Activated naive CD8-positive, alpha-beta T cell treated with anti-CD3 and anti-CD28 coated beads, Interleukin-2, amount 50 U/mL, for 24 hours (primary cell): ENCODE measurements at regions not wholly inside any gene's neighbourhood (a gene's known extent, or its start where the extent isn't known, plus 50 kb on each side); places are given as distances from the start of the nearest gene placed in this dataset.
A peak's percentile ranks its signal among the peaks of the same experiment; 100 is the strongest.
"Not testable (repeated sequence)": the region's sequence is repeated elsewhere in the genome, so short reads cannot be mapped to it uniquely, and the experiment has no call there.

ENCODE experiments used
- ATAC-seq: fragments of 150-1000 bp; cut with Tn5 transposase; one replicate; pipeline ENCODE4 v1.10.0; 2021
- DNase-seq: peaks from one replicate; pipeline ENCODE4 v3.0.0; 2021
- H3K27ac Mint-ChIP-seq: one replicate; pipeline ENCODE4 v1.8.0; 2021; ENCODE audit warnings: mild to moderate bottlenecking, mixed read lengths
- H3K27me3 Mint-ChIP-seq: one replicate; pipeline ENCODE4 v1.8.0; 2021; ENCODE audit warnings: mixed read lengths
- H3K36me3 Mint-ChIP-seq: one replicate; pipeline ENCODE4 v1.8.0; 2021; ENCODE audit warnings: low read depth, mixed read lengths
- H3K4me1 Mint-ChIP-seq: one replicate; pipeline ENCODE4 v1.8.0; 2021; ENCODE audit warnings: mixed read lengths
- H3K4me3 Mint-ChIP-seq: one replicate; pipeline ENCODE4 v1.8.0; 2021; ENCODE audit warnings: mild to moderate bottlenecking, moderate library complexity, mixed read lengths
- H3K9me3 Mint-ChIP-seq: one replicate; pipeline ENCODE4 v1.8.0; 2021; ENCODE audit warnings: mixed read lengths

DNA sequence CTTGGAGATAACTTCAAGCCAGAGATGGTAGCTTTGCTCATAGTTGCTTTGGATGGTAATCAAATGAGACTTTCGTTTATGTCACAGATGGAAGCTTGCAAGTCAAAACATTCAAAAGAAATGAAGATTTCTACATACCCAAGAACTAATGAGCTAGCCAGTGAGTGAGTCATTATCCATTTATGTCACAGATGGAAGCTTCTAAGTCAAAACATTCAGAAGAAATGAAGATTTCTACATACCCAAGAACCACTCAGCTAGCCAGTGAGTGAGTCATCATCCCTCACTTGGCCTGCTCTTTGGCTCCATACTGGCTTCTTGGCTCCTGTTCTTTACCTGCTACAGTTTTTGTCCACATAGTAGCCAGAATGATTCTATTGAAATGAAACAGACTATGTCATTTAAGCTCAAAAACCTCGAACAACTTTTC, 559.8 kb upstream of the CBLB start:
- H3K4me3 Mint-ChIP-seq, result peak overlapping the region; percentile 38
- peaks cover 15% of the 10 kb centered on the region for H3K36me3 Mint-ChIP-seq
- peak overlapping the region; percentile 96 for H3K27ac Mint-ChIP-seq
- H3K4me1 Mint-ChIP-seq, result peaks cover 57% of the 10 kb centered on the region
- DNase-seq (peak; percentile 20), ATAC-seq (peak; percentile 84)
- H3K27me3 Mint-ChIP-seq, result no peaks in the 10 kb centered on the region
- H3K9me3 Mint-ChIP-seq, result peaks cover 16% of the 10 kb centered on the region

DNA sequence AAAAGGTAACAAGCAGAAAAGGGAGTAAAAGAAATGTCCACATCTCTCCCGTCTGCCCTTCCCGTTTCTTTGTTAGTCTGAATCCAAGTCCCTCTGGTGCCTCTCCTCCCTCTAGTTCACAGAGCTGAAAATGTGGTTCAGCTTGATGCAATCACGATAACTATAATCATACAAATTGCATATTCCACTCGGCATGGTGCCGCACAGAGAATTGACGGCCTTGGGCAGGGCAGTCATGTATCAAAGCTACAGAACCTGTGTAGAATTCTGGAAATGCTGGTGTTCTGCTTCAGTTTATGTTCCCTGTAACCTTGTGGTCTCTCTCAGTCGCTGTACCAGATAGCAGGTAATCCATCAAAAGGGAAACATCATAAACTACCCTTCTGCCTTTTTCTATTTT, 562.9 kb upstream of the CBLB start:
- no peak overlapping the region for H3K4me3 Mint-ChIP-seq
- ATAC-seq, result no peak
- peaks cover 2% of the 10 kb centered on the region for H3K27me3 Mint-ChIP-seq
- DNase-seq, result no peak
- peaks cover 12% of the 10 kb centered on the region for H3K36me3 Mint-ChIP-seq
- H3K9me3 Mint-ChIP-seq, result peaks cover 28% of the 10 kb centered on the region
- no peak overlapping the region for H3K27ac Mint-ChIP-seq
- peaks cover 37% of the 10 kb centered on the region for H3K4me1 Mint-ChIP-seq

DNA sequence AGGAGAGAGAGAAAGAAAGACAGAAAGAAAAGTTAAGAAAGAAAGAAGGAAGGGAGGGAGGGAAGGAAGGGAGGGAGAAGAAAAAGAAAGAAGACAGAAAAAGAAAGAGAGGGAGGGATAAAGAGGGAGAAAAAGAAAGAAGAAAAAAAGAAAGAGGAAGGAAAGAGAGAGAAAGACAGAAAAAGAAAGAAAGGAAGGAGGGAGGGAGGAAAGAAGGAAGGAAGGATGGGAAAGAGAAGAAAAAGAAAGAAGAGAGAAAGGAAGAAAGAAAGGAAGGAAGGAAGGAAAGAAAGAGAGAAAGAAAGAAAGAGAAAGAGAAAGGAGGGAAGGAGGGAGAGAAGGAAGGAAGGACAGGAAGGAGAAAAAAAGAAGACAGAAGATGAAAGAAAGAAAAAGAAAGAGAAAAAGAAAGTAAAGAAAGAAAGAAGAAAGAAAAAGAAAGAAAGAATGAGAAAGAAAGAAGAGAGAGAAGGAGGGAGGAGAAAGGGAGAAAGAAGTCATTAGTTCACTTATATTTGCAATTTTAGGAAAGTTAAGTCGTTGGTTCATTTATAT, 567.2 kb upstream of the CBLB start:
- Mint-ChIP-seq H3K4me3 (no peak overlapping the region), H3K36me3 (peaks cover 6% of the 10 kb centered on the region), H3K27me3 (peaks cover 2% of the 10 kb centered on the region), H3K27ac (no peak overlapping the region), H3K9me3 (peaks cover 12% of the 10 kb centered on the region), H3K4me1 (peaks cover 6% of the 10 kb centered on the region)
- DNase-seq (no peak), ATAC-seq (no peak)

DNA sequence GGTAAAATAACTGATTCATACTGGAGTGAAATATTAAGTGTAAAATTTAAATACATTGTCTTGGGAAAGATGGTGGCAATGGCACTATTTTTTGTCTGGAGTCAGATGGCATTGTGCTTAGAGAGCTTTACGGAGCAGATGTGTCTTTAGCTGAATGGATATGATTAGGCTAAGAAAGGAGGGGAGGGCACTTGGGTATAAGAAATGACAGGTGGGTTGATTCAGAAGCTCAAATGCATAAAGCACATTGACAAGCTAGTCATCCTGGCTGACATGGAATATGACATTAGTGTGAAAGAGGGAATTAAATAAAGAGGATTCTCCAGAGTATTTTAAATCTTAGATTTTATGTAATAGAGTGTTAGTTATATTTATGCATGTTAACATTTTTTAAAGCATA, 570.1 kb upstream of the CBLB start:
- H3K4me3 Mint-ChIP-seq, result no peak overlapping the region
- H3K4me1 Mint-ChIP-seq, result peaks cover 6% of the 10 kb centered on the region
- H3K27me3 Mint-ChIP-seq, result peaks cover 2% of the 10 kb centered on the region
- H3K36me3 Mint-ChIP-seq, result peaks cover 3% of the 10 kb centered on the region
- no peak overlapping the region for H3K27ac Mint-ChIP-seq
- no peak for ATAC-seq
- DNase-seq, result no peak
- peaks cover 12% of the 10 kb centered on the region for H3K9me3 Mint-ChIP-seq

- Mint-ChIP-seq H3K4me1 (peaks cover 4% of the 10 kb centered on the region), H3K36me3 (peaks cover 2% of the 10 kb centered on the region), H3K9me3 (peaks cover 8% of the 10 kb centered on the region), H3K27ac (no peak overlapping the region), H3K27me3 (peaks cover under 1% of the 10 kb centered on the region), H3K4me3 (no peak overlapping the region)
- ATAC-seq, result no peak
- DNase-seq, result no peak
Measured at GRCh38 chr3:106440672-106441071, 571.9 kb upstream of the CBLB start.

GRCh38 chr3:106446271-106446670, 577.5 kb upstream of the CBLB start:
- Mint-ChIP-seq H3K36me3 (peaks cover 14% of the 10 kb centered on the region), H3K4me3 (no peak overlapping the region), H3K27ac (no peak overlapping the region), H3K9me3 (peaks cover 30% of the 10 kb centered on the region), H3K4me1 (peaks cover 17% of the 10 kb centered on the region), H3K27me3 (no peaks in the 10 kb centered on the region)
- DNase-seq (no peak), ATAC-seq (no peak)

DNA sequence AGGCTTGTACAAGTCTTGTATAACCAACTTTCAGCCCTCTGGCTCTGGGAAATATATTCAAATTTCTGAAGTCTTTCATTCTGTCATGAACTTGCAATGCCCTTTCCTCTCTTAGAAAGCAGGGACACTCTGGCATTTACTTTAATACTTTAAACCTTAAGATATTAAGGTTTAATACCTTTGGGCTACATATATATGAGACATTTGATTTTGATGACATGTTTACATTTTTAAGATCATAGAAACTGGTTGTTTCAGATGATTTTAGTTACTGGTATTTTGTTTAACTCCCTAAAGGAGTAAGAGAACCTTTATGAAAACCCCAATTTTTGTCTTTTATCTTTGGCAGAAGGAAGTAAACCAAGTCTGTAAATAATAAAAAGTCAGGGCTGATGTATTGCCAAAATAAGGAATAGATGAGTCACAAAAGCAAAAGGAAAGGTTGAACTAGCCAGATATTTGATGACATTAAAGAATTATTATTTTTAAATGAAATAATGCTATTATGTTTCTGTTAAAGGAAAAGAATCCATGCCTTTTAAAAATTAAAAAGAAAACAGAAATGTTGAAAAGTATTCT, 579.0 kb upstream of the CBLB start:
- no peak overlapping the region for H3K27ac Mint-ChIP-seq
- no peak overlapping the region for H3K4me3 Mint-ChIP-seq
- H3K27me3 Mint-ChIP-seq, result no peaks in the 10 kb centered on the region
- DNase-seq (no peak), ATAC-seq (no peak)
- H3K9me3 Mint-ChIP-seq, result peaks cover 30% of the 10 kb centered on the region
- peaks cover 17% of the 10 kb centered on the region for H3K4me1 Mint-ChIP-seq
- H3K36me3 Mint-ChIP-seq, result peaks cover 14% of the 10 kb centered on the region

GRCh38 chr3:106448372-106448966, 579.7 kb upstream of the CBLB start:
- not testable (repeated sequence) for H3K4me3 Mint-ChIP-seq, ATAC-seq, DNase-seq, H3K27me3 Mint-ChIP-seq
- peak overlapping the region; percentile 13 for H3K27ac Mint-ChIP-seq
- peaks cover 17% of the 10 kb centered on the region for H3K4me1 Mint-ChIP-seq
- peaks cover 30% of the 10 kb centered on the region for H3K9me3 Mint-ChIP-seq
- H3K36me3 Mint-ChIP-seq, result peaks cover 14% of the 10 kb centered on the region

DNA sequence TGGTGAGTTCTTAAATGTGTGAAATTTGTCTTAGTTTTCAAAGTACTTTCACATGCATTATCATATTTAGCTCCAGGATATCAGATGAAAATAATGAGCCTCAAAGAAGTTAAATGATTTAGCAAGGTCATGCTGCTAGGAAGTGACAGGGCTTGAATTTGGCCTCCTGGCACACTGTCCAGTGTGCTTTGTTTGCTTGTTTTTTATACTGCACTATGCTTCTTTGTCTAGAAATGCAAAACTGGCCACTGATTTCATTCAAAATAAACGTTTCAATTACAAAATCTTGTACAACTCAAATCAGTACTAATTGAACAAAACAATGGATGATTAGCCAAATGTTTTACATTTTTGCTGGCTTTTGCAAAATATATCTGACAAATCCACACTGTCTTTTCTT, 583.3 kb upstream of the CBLB start:
- Mint-ChIP-seq H3K27me3 (no peaks in the 10 kb centered on the region), H3K36me3 (peaks cover 14% of the 10 kb centered on the region), H3K4me1 (peaks cover 13% of the 10 kb centered on the region), H3K27ac (no peak overlapping the region), H3K9me3 (peaks cover 29% of the 10 kb centered on the region), H3K4me3 (no peak overlapping the region)
- no peak for ATAC-seq
- DNase-seq, result no peak

- DNase-seq (no peak), ATAC-seq (no peak)
- H3K4me1 Mint-ChIP-seq, result peaks cover 14% of the 10 kb centered on the region
- no peak overlapping the region for H3K4me3 Mint-ChIP-seq
- peaks cover 9% of the 10 kb centered on the region for H3K9me3 Mint-ChIP-seq
- no peak overlapping the region for H3K27ac Mint-ChIP-seq
- H3K36me3 Mint-ChIP-seq, result no peaks in the 10 kb centered on the region
- no peaks in the 10 kb centered on the region for H3K27me3 Mint-ChIP-seq
Measured at GRCh38 chr3:106454497-106454896, 585.7 kb upstream of the CBLB start.

DNA sequence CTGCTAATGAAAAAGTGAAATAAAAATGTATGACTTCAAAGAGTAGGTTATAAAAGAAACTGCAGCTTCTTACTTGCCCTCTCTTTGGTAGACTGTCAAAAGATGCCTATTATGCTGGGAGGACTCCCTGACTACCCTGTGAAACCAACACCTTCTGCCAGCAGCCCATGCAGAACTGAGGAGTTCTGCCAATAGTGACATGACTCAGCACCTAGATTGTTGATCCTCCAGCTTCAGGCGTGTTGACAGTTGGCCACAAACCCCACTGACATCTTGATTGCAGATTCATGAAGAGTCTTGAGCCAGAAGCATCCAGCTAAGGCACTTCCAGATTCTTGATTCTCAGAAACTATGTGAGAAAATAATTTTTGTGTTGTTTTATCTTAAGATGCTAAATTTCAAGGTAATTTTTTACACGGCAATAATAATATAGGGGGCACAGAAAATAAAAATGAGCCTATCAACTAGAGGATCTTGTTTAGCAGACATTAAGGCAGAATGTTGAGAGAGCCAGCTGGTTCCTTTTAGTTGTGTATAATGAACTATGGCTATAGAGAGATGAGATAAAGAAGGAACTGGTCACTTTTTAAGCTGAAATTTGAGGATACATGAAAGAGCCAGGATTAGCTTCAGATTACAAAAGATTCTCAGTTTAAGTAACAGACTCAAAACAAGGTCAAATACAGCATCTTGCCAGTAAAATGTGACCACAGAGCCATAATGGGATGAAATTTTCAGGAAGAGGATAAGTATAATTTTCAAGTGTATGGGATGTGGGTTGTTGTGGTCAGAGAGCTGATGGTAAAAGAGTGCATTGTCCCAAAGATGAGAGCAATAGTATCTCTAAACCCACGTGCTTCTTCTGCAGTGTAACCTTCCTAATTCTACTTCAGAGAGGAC, 588.7 kb upstream of the CBLB start:
- H3K4me1 Mint-ChIP-seq, result peaks cover 14% of the 10 kb centered on the region
- peak; percentile 97 for ATAC-seq
- H3K27me3 Mint-ChIP-seq, result no peaks in the 10 kb centered on the region
- H3K36me3 Mint-ChIP-seq, result peaks cover 2% of the 10 kb centered on the region
- peak overlapping the region; percentile 21 for H3K27ac Mint-ChIP-seq
- peak; percentile 15 for DNase-seq
- no peak overlapping the region for H3K4me3 Mint-ChIP-seq
- H3K9me3 Mint-ChIP-seq, result peaks cover 18% of the 10 kb centered on the region

GRCh38 chr3:106458952-106459351, 590.1 kb upstream of the CBLB start:
- Mint-ChIP-seq H3K4me3 (no peak overlapping the region), H3K27ac (no peak overlapping the region), H3K9me3 (peaks cover 31% of the 10 kb centered on the region), H3K36me3 (peaks cover 4% of the 10 kb centered on the region), H3K4me1 (peaks cover 14% of the 10 kb centered on the region), H3K27me3 (no peaks in the 10 kb centered on the region)
- DNase-seq, result no peak
- ATAC-seq, result no peak

- Mint-ChIP-seq H3K36me3 (peaks cover 33% of the 10 kb centered on the region), H3K27me3 (no peaks in the 10 kb centered on the region), H3K4me1 (peaks cover 2% of the 10 kb centered on the region), H3K27ac (no peak overlapping the region), H3K9me3 (peaks cover 63% of the 10 kb centered on the region), H3K4me3 (no peak overlapping the region)
- ATAC-seq (peak; percentile 40), DNase-seq (no peak)
Measured at GRCh38 chr3:106466881-106467280, 598.1 kb upstream of the CBLB start.

DNA sequence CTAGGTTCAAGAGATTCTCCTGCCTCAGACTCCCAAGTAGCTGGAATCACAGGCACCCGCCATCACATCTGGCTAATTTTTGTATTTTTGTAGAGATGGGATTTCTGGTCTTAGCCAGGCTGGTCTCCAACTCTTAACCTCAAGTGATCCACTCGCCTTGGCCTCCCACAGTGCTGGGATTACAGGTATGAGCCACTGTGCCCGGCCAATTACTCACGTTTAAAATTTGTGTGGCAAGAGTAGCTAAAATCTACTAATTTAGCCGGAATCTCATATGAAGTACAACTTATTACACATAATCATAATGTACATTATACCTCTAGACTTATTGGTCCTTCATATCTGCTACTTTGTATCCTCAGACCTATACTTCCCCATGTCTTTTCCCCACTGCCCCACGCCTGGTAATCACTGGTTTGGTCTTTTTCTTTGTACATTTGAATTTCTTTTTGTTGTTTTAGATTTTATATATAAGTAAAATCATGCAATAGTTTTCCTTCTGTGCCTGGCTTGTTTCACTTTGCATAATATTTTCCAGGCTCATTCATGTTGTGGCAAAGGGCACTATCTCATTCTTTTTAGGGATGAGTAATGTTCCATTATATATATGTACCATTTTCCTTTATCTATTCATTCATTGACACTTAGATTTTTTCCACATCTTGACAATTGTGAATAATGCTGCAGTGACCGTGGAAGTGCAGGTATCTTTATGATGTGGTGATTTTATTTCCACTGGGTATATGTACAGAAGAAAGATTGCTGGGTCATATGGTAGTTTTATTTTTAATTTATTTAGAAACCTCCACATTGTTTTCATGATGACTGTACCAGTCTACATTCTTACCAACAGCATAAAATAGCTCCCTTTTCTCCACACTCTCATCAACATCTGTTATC, 605.0 kb upstream of the CBLB start:
- Mint-ChIP-seq H3K27ac (peak overlapping the region; percentile 98), H3K27me3 (no peaks in the 10 kb centered on the region), H3K4me1 (peaks cover 36% of the 10 kb centered on the region), H3K36me3 (peaks cover 68% of the 10 kb centered on the region), H3K9me3 (peaks cover 65% of the 10 kb centered on the region), H3K4me3 (peak overlapping the region; percentile 7)
- ATAC-seq, result peak; percentile 94
- DNase-seq, result peak; percentile 21
